WTC11 (cell line): ENCODE measurements at regions not wholly inside any gene's neighbourhood (a gene's known extent, or its start where the extent isn't known, plus 50 kb on each side); places are given as distances from the start of the nearest gene placed in this dataset.

Experiments
- ATAC-seq: fragments of 200-7000 bp; cut with Tn5 transposase; 2 replicates; pipeline ENCODE4 v1.10.0; 2021; ENCODE audit warnings: mild to moderate bottlenecking, moderate library complexity
- CTCF ChIA-PET: fragments of 300-600 bp; sonication (Branson Sonifier 250); formaldehyde crosslinking; loops from one replicate; lab custom pipeline; 2021; ENCODE audit warnings: antibody characterized with exemption; lab: Charles Lee
- POLR2A ChIA-PET: fragments of 350-600 bp; sonication (Branson Sonifier 250); formaldehyde crosslinking; loops from one replicate; lab custom pipeline; 2021; ENCODE audit warnings: antibody characterized with exemption; lab: Charles Lee
- DNase-seq: peaks from one replicate; pipeline ENCODE4 v3.0.0; 2021; ENCODE audit warnings: low spot score
- H3K27ac Mint-ChIP-seq: 2 replicates; pipeline ENCODE4 v1.8.0; 2021; ENCODE audit warnings: mixed read lengths
- H3K27me3 Mint-ChIP-seq: 2 replicates; pipeline ENCODE4 v1.8.0; 2021; ENCODE audit warnings: low read depth, mild to moderate bottlenecking, moderate library complexity, mixed read lengths
- H3K36me3 Mint-ChIP-seq: 2 replicates; pipeline ENCODE4 v1.8.0; 2021; ENCODE audit warnings: mixed read lengths
- H3K4me1 Mint-ChIP-seq: 2 replicates; pipeline ENCODE4 v1.8.0; 2022; ENCODE audit warnings: mixed read lengths
- H3K4me3 Mint-ChIP-seq: 2 replicates; pipeline ENCODE4 v1.8.0; 2021; ENCODE audit warnings: mild to moderate bottlenecking, moderate library complexity, mixed read lengths
- H3K9me3 Mint-ChIP-seq: 2 replicates; pipeline ENCODE4 v1.8.0; 2021; ENCODE audit warnings: mixed read lengths
- ESRRA ChIP-seq: sonication (generic); formaldehyde crosslinking; IDR thresholded peaks from 2 replicates; pipeline ENCODE4 v1.8.1; 2022; ENCODE audit warnings: mild to moderate bottlenecking, missing genetic modification reagents, borderline replicate concordance
- ETV6 ChIP-seq: sonication (generic); formaldehyde crosslinking; IDR thresholded peaks from 2 replicates; pipeline ENCODE4 v1.8.1; 2022; ENCODE audit warnings: mild to moderate bottlenecking, missing genetic modification reagents
- FOXJ3 ChIP-seq: sonication (generic); formaldehyde crosslinking; IDR thresholded peaks from 2 replicates; pipeline ENCODE4 v1.9.0; 2021; ENCODE audit warnings: missing genetic modification reagents, mild to moderate bottlenecking, borderline replicate concordance
- GTF2I ChIP-seq: fragments of 250-450 bp; sonication (Bioruptor Pico); conservative IDR thresholded peaks from 2 replicates; pipeline ENCODE4 v1.4.0; 2021; ENCODE audit warnings: mild to moderate bottlenecking
- JAZF1 ChIP-seq: fragments of 250-450 bp; sonication (Bioruptor Pico); IDR thresholded peaks from 2 replicates; pipeline ENCODE4 v1.9.0; 2021; ENCODE audit warnings: moderate library complexity, mild to moderate bottlenecking, inconsistent platforms
- MLX ChIP-seq: sonication (generic); formaldehyde crosslinking; IDR thresholded peaks from 2 replicates; pipeline ENCODE4 v1.8.1; 2023; ENCODE audit warnings: mild to moderate bottlenecking, missing genetic modification reagents, moderate library complexity
- MYBL2 ChIP-seq: sonication (generic); formaldehyde crosslinking; IDR thresholded peaks from 2 replicates; pipeline ENCODE4 v1.8.1; 2023; ENCODE audit warnings: mild to moderate bottlenecking, moderate library complexity, missing genetic modification reagents
- NR1H2 ChIP-seq: sonication (generic); formaldehyde crosslinking; IDR thresholded peaks from 2 replicates; pipeline ENCODE4 v1.9.0; 2021; ENCODE audit warnings: mild to moderate bottlenecking, moderate library complexity, missing genetic modification reagents
- PREB ChIP-seq: sonication (generic); formaldehyde crosslinking; IDR thresholded peaks from 2 replicates; pipeline ENCODE4 v1.8.1; 2022; ENCODE audit warnings: mild to moderate bottlenecking, missing genetic modification reagents, moderate library complexity, borderline replicate concordance
- PRRX2 ChIP-seq: fragments of 250-450 bp; sonication (Bioruptor Pico); IDR thresholded peaks from 2 replicates; pipeline ENCODE4 v1.8.0; 2021; ENCODE audit warnings: mild to moderate bottlenecking
- TEAD1 ChIP-seq: sonication (generic); formaldehyde crosslinking; IDR thresholded peaks from 2 replicates; pipeline ENCODE4 v1.8.0; 2022; ENCODE audit warnings: mild to moderate bottlenecking, missing genetic modification reagents
- ZNF121 ChIP-seq: sonication (generic); formaldehyde crosslinking; IDR thresholded peaks from 2 replicates; pipeline ENCODE4 v1.8.0; 2023; ENCODE audit warnings: missing genetic modification reagents
- ZNF138 ChIP-seq: sonication (generic); formaldehyde crosslinking; conservative IDR thresholded peaks from 2 replicates; pipeline ENCODE4 v1.8.1; 2022; ENCODE audit warnings: mild to moderate bottlenecking, moderate library complexity, missing genetic modification reagents
- ZNF219 ChIP-seq: sonication (generic); formaldehyde crosslinking; IDR thresholded peaks from 2 replicates; pipeline ENCODE4 v1.8.0; 2023; ENCODE audit warnings: missing genetic modification reagents, mild to moderate bottlenecking, borderline replicate concordance
- ZNF423 ChIP-seq: fragments of 250-450 bp; sonication (Bioruptor Pico); IDR thresholded peaks from 2 replicates; pipeline ENCODE4 v2.1.2; 2022; ENCODE audit warnings: mild to moderate bottlenecking, moderate library complexity
- ZNF425 ChIP-seq: fragments of 250-450 bp; sonication (Bioruptor Pico); conservative IDR thresholded peaks from 2 replicates; pipeline ENCODE4 v1.9.0; 2021; ENCODE audit warnings: mild to moderate bottlenecking
- ZNF671 ChIP-seq: fragments of 250-450 bp; sonication (Bioruptor Pico); IDR thresholded peaks from 2 replicates; pipeline ENCODE4 v1.8.0; 2021; ENCODE audit warnings: mild to moderate bottlenecking
- ZSCAN18 ChIP-seq: fragments of 250-450 bp; sonication (Bioruptor Pico); IDR thresholded peaks from 2 replicates; pipeline ENCODE4 v2.1.2; 2022; ENCODE audit warnings: mild to moderate bottlenecking, moderate library complexity
- TF ChIP-seq, protein P1 (sequence below): sonication (generic); formaldehyde crosslinking; IDR thresholded peaks from 2 replicates; pipeline ENCODE4 v1.8.0; 2022; ENCODE audit warnings: missing genetic modification reagents
- TF ChIP-seq, protein P2 (sequence below): sonication (generic); formaldehyde crosslinking; IDR thresholded peaks from 2 replicates; pipeline ENCODE4 v1.8.1; 2023; ENCODE audit warnings: mild to moderate bottlenecking, missing genetic modification reagents
- TF ChIP-seq, protein P3 (sequence below): fragments of 200-600 bp; IDR thresholded peaks from 2 replicates; pipeline ENCODE4 v1.8.0; 2022; ENCODE audit warnings: antibody characterized with exemption

GRCh38 chr22:48182031-48182430 is 1419.6 kb downstream of the TBC1D22A start (continued):
- TF ChIP-seq ZNF423 (CRISPR knock-in tag) = no peak
- no peak for TF ChIP-seq MLX
- no peak for TF ChIP-seq FOXJ3 (CRISPR knock-in tag)
- no peak for TF ChIP-seq ESRRA (CRISPR knock-in tag)
- TF ChIP-seq GTF2I (CRISPR knock-in tag) = no peak
- no peak for TF ChIP-seq NR1H2
- TF ChIP-seq ZSCAN18 (CRISPR knock-in tag) = no peak
- TF ChIP-seq, all 79 proteins: peak for 0

DNA sequence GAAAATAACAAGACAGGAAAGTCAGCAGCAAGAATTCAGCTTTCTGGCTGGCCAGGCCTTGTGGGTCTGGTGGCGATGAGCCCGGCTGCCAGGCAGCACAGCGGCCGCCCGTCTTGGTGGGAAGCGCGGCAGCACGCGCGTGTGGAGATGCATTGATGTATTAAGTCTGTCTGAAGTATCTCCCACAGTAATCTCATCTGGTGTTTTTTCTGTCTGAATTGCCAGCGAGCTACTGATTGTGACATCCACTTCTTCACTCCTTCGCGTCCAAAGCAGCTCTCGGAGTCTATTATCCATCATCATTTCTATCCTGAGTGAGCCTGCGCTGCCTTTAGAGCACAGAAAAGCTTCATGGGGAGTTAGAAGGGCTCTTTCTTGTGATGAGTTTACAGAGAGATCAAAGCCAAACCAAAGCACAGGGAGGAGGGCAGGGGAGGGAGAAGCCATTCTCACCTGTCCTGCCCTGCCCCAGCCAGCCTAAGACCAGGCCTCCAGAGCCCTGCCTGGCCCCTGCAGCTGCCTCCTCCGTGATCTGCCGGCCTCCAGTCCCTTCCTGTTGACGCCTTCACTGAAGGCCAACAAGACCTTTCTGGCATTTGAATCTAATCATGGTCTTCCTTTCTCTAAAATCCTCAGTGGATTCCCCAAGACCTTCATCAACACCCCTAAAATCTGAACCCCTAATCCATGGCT is 1419.0 kb downstream of the TBC1D22A start:
- H3K27me3 Mint-ChIP-seq = no peaks in the 10 kb centered on the region; the same call in 1 of the 2 replicates
- DNase-seq (no peak), ATAC-seq (no peak)
- CTCF ChIA-PET = no interaction called here
- POLR2A ChIA-PET = interaction anchor here (0.9 kb wide), 1 partner anchor 26 kb away, joined by 3 read pairs; no protein-coding TSS in a partner anchor
- peaks cover 5% of the 10 kb centered on the region; the same call in 1 of the 2 replicates for H3K9me3 Mint-ChIP-seq
- no peak for TF ChIP-seq JAZF1 (CRISPR knock-in tag)
- no peak for TF ChIP-seq PRRX2
- TF ChIP-seq, protein P1, sequence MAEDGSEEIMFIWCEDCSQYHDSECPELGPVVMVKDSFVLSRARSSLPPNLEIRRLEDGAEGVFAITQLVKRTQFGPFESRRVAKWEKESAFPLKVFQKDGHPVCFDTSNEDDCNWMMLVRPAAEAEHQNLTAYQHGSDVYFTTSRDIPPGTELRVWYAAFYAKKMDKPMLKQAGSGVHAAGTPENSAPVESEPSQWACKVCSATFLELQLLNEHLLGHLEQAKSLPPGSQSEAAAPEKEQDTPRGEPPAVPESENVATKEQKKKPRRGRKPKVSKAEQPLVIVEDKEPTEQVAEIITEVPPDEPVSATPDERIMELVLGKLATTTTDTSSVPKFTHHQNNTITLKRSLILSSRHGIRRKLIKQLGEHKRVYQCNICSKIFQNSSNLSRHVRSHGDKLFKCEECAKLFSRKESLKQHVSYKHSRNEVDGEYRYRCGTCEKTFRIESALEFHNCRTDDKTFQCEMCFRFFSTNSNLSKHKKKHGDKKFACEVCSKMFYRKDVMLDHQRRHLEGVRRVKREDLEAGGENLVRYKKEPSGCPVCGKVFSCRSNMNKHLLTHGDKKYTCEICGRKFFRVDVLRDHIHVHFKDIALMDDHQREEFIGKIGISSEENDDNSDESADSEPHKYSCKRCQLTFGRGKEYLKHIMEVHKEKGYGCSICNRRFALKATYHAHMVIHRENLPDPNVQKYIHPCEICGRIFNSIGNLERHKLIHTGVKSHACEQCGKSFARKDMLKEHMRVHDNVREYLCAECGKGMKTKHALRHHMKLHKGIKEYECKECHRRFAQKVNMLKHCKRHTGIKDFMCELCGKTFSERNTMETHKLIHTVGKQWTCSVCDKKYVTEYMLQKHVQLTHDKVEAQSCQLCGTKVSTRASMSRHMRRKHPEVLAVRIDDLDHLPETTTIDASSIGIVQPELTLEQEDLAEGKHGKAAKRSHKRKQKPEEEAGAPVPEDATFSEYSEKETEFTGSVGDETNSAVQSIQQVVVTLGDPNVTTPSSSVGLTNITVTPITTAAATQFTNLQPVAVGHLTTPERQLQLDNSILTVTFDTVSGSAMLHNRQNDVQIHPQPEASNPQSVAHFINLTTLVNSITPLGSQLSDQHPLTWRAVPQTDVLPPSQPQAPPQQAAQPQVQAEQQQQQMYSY (CRISPR knock-in tag) = no peak
- TF ChIP-seq ZNF138 (CRISPR knock-in tag) = no peak
- TF ChIP-seq ZNF425 (CRISPR knock-in tag) = no peak
- TF ChIP-seq TEAD1 (CRISPR knock-in tag) = no peak
- H3K27ac Mint-ChIP-seq = no peak overlapping the region
- H3K4me1 Mint-ChIP-seq = no peaks in the 10 kb centered on the region
- no peak overlapping the region for H3K4me3 Mint-ChIP-seq
- H3K36me3 Mint-ChIP-seq = no peaks in the 10 kb centered on the region

DNA sequence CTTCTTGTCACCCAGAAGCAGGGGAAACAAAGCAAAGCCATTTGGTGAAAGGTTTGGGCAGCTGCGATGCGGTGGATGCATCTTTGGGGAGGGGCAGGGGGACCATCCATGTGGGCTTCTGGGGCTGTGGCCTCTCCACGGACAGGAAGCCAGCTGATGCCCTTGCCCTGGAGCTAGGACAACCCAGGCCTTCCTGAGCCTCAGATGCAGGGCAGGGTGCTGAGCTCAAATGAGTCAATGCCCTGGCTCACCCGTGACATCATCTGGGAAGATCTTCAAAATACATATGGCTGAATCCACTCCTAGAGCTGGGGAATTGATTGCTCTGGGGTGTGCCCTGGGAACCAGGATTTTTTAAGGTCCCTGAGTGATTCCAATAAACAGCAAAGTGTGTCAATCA is 1418.2 kb downstream of the TBC1D22A start:
- no peaks in the 10 kb centered on the region; the same call in 1 of the 2 replicates for H3K27me3 Mint-ChIP-seq
- ATAC-seq = no peak
- H3K4me1 Mint-ChIP-seq = no peaks in the 10 kb centered on the region
- CTCF ChIA-PET = no interaction called here
- POLR2A ChIA-PET = interaction anchor here (0.9 kb wide), 1 partner anchor 26 kb away, joined by 3 read pairs; no protein-coding TSS in a partner anchor
- no peaks in the 10 kb centered on the region for H3K36me3 Mint-ChIP-seq
- peaks cover 8% of the 10 kb centered on the region for H3K9me3 Mint-ChIP-seq
- no peak overlapping the region for H3K27ac Mint-ChIP-seq
- H3K4me3 Mint-ChIP-seq = no peak overlapping the region
- DNase-seq = no peak
- no peak for TF ChIP-seq MYBL2
- no peak for TF ChIP-seq PREB (CRISPR knock-in tag)
- TF ChIP-seq, protein P2, sequence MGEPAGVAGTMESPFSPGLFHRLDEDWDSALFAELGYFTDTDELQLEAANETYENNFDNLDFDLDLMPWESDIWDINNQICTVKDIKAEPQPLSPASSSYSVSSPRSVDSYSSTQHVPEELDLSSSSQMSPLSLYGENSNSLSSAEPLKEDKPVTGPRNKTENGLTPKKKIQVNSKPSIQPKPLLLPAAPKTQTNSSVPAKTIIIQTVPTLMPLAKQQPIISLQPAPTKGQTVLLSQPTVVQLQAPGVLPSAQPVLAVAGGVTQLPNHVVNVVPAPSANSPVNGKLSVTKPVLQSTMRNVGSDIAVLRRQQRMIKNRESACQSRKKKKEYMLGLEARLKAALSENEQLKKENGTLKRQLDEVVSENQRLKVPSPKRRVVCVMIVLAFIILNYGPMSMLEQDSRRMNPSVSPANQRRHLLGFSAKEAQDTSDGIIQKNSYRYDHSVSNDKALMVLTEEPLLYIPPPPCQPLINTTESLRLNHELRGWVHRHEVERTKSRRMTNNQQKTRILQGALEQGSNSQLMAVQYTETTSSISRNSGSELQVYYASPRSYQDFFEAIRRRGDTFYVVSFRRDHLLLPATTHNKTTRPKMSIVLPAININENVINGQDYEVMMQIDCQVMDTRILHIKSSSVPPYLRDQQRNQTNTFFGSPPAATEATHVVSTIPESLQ (CRISPR knock-in tag) = no peak
- no peak for TF ChIP-seq ESRRA (CRISPR knock-in tag)
- no peak for TF ChIP-seq ZNF219
- TF ChIP-seq ETV6 (CRISPR knock-in tag) = no peak
- TF ChIP-seq JAZF1 (CRISPR knock-in tag) = no peak
- TF ChIP-seq ZNF121 (CRISPR knock-in tag) = no peak
- TF ChIP-seq, protein P3, sequence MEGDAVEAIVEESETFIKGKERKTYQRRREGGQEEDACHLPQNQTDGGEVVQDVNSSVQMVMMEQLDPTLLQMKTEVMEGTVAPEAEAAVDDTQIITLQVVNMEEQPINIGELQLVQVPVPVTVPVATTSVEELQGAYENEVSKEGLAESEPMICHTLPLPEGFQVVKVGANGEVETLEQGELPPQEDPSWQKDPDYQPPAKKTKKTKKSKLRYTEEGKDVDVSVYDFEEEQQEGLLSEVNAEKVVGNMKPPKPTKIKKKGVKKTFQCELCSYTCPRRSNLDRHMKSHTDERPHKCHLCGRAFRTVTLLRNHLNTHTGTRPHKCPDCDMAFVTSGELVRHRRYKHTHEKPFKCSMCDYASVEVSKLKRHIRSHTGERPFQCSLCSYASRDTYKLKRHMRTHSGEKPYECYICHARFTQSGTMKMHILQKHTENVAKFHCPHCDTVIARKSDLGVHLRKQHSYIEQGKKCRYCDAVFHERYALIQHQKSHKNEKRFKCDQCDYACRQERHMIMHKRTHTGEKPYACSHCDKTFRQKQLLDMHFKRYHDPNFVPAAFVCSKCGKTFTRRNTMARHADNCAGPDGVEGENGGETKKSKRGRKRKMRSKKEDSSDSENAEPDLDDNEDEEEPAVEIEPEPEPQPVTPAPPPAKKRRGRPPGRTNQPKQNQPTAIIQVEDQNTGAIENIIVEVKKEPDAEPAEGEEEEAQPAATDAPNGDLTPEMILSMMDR = no peak
- no peak for TF ChIP-seq ZNF671 (CRISPR knock-in tag)
